ENCODE measurements at regions not wholly inside any gene's neighbourhood (a gene's known extent, or its start where the extent isn't known, plus 50 kb on each side); places are given as distances from the start of the nearest gene placed in this dataset.
A peak's percentile ranks its signal among the peaks of the same experiment; 100 is the strongest.

DNA sequence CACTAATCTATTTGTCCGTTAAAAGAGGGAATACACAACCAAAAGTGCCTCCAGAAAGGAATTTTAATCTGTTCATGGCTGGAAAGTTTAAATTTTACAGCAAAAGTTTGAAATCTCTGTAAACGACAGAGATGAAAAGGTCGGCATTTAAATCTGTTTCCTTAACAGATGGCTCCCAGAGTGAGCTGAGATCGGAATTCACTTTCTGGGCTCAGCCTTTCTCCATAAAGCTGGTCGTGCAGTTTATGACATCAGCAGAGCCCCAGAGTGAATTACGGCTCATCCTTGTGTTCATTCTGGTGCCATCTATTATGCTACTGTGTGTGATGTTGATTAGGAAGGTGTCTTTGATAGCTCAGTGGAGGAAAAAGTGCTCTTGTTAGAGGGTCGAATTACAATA is 117.6 kb upstream of the ZFP64 start:
- Histone ChIP-seq H3K27me3 (no peaks in the 10 kb centered on the region), H3K9ac (no peak overlapping the region), H2AFZ (replicated peaks) (peak overlapping the region; percentile 27), H3K4me1 (peaks cover 7% of the 10 kb centered on the region), H3K36me3 (no peaks in the 10 kb centered on the region), H3K4me3 (no peak overlapping the region), H3K4me2 (no peak overlapping the region), H3F3A (ENCODE audit: low read depth) (no peaks in the 10 kb centered on the region), H3K27ac (no peak overlapping the region), H4K20me1 (ENCODE audit: low read depth) (no peaks in the 10 kb centered on the region), H3K9me3 (ENCODE audit: low read depth) (no peaks in the 10 kb centered on the region), H3K79me2 (ENCODE audit: low read depth) (no peaks in the 10 kb centered on the region)
- Mint-ChIP-seq H3K27ac (no peak overlapping the region), H3K36me3 (no peaks in the 10 kb centered on the region), H3K4me3 (no peak overlapping the region), H3K27me3 (ENCODE audit: insufficient read depth, low read depth) (peaks cover 6% of the 10 kb centered on the region), H3K9me3 (no peaks in the 10 kb centered on the region), H3K4me1 (peaks cover 9% of the 10 kb centered on the region)
- no peak for DNase-seq (ENCODE audit: low spot score)
- TF ChIP-seq EZH2 (IDR thresholded peaks at IDR 0.05) (no peak), EZH2phosphoT487 (IDR thresholded peaks at IDR 0.05) (no peak)
- TF ChIP-seq, protein P1, sequence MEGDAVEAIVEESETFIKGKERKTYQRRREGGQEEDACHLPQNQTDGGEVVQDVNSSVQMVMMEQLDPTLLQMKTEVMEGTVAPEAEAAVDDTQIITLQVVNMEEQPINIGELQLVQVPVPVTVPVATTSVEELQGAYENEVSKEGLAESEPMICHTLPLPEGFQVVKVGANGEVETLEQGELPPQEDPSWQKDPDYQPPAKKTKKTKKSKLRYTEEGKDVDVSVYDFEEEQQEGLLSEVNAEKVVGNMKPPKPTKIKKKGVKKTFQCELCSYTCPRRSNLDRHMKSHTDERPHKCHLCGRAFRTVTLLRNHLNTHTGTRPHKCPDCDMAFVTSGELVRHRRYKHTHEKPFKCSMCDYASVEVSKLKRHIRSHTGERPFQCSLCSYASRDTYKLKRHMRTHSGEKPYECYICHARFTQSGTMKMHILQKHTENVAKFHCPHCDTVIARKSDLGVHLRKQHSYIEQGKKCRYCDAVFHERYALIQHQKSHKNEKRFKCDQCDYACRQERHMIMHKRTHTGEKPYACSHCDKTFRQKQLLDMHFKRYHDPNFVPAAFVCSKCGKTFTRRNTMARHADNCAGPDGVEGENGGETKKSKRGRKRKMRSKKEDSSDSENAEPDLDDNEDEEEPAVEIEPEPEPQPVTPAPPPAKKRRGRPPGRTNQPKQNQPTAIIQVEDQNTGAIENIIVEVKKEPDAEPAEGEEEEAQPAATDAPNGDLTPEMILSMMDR (IDR thresholded peaks at IDR 0.05): no peak

- H3K27me3 Mint-ChIP-seq (ENCODE audit: insufficient read depth, low read depth): peaks cover 4% of the 10 kb centered on the region
Measured at GRCh38 chr20:52306477-52306876, 114.9 kb upstream of the ZFP64 start.

GRCh38 chr20:52305858-52306257 is 114.3 kb upstream of the ZFP64 start:
- H3K4me3 ChIP-seq: no peak overlapping the region
- H3K4me1 ChIP-seq: peaks cover 7% of the 10 kb centered on the region
- no peaks in the 10 kb centered on the region for H3K9me3 Mint-ChIP-seq
- H3K27ac ChIP-seq: no peak overlapping the region
- peaks cover 4% of the 10 kb centered on the region for H3K27me3 Mint-ChIP-seq (ENCODE audit: insufficient read depth, low read depth)
- H3K4me1 Mint-ChIP-seq: peaks cover 3% of the 10 kb centered on the region
- no peak for DNase-seq (ENCODE audit: low spot score)
- no peaks in the 10 kb centered on the region for H3K36me3 Mint-ChIP-seq
- H2AFZ ChIP-seq (replicated peaks): no peak overlapping the region
- no peaks in the 10 kb centered on the region for H3K36me3 ChIP-seq
- no peak overlapping the region for H3K9ac ChIP-seq
- no peaks in the 10 kb centered on the region for H3K27me3 ChIP-seq
- no peaks in the 10 kb centered on the region for H3K79me2 ChIP-seq (ENCODE audit: low read depth)
- no peaks in the 10 kb centered on the region for H4K20me1 ChIP-seq (ENCODE audit: low read depth)
- no peak overlapping the region for H3K4me2 ChIP-seq
- TF ChIP-seq EZH2 (IDR thresholded peaks at IDR 0.05) (no peak), EZH2phosphoT487 (IDR thresholded peaks at IDR 0.05) (no peak)
- TF ChIP-seq, protein P1 (IDR thresholded peaks at IDR 0.05): no peak
- H3K9me3 ChIP-seq (ENCODE audit: low read depth): no peaks in the 10 kb centered on the region
- H3F3A ChIP-seq (ENCODE audit: low read depth): no peaks in the 10 kb centered on the region
- no peak overlapping the region for H3K4me3 Mint-ChIP-seq
- H3K27ac Mint-ChIP-seq: no peak overlapping the region

More at GRCh38 chr20:52306477-52306876, 114.9 kb upstream of the ZFP64 start:
- H3K27me3 ChIP-seq: no peaks in the 10 kb centered on the region
- TF ChIP-seq EZH2 (IDR thresholded peaks at IDR 0.05) (no peak), EZH2phosphoT487 (IDR thresholded peaks at IDR 0.05) (no peak)
- TF ChIP-seq, protein P1 (IDR thresholded peaks at IDR 0.05): no peak
- H3K9me3 ChIP-seq (ENCODE audit: low read depth): no peaks in the 10 kb centered on the region
- H3K9me3 Mint-ChIP-seq: no peaks in the 10 kb centered on the region
- H3K27ac Mint-ChIP-seq: no peak overlapping the region
- H3K27ac ChIP-seq: no peak overlapping the region
- H3K36me3 ChIP-seq: no peaks in the 10 kb centered on the region
- H3K79me2 ChIP-seq (ENCODE audit: low read depth): no peaks in the 10 kb centered on the region
- H4K20me1 ChIP-seq (ENCODE audit: low read depth): no peaks in the 10 kb centered on the region
- H3K4me3 ChIP-seq: no peak overlapping the region
- no peaks in the 10 kb centered on the region for H3F3A ChIP-seq (ENCODE audit: low read depth)
- H3K36me3 Mint-ChIP-seq: no peaks in the 10 kb centered on the region
- H3K4me2 ChIP-seq: no peak overlapping the region
- H3K4me1 ChIP-seq: peaks cover 7% of the 10 kb centered on the region
- H3K9ac ChIP-seq: no peak overlapping the region
- no peak overlapping the region for H3K4me3 Mint-ChIP-seq
- no peak for DNase-seq (ENCODE audit: low spot score)
- peaks cover 3% of the 10 kb centered on the region for H3K4me1 Mint-ChIP-seq
- no peak overlapping the region for H2AFZ ChIP-seq (replicated peaks)
